GM23338 (cell line): ENCODE measurements at regions not wholly inside any gene's neighbourhood (a gene's known extent, or its start where the extent isn't known, plus 50 kb on each side); places are given as distances from the start of the nearest gene placed in this dataset.

ENCODE experiments used
- ATAC-seq: fragments of 200-7000 bp; cut with Tn5 transposase; 3 replicates; pipeline ENCODE4 v1.9.1; 2020
- DNase-seq: peaks from one replicate; pipeline ENCODE4 v3.0.0-alpha.2; 2015; ENCODE audit warnings: low spot score
- H2AFZ ChIP-seq: fragments of 200-600 bp; sonication (generic); 2 replicates; pipeline ENCODE4 v1.8.0; 2016; ENCODE audit warnings: antibody characterized with exemption, mild to moderate bottlenecking, moderate library complexity
- H3F3A ChIP-seq: fragments of 200-600 bp; sonication (generic); replicated peaks from 2 replicates; pipeline ENCODE4 v1.8.0; 2017; ENCODE audit warnings: antibody characterized with exemption, mixed run types, low read depth
- H3K27ac ChIP-seq: fragments of 200-600 bp; sonication (generic); 2 replicates; pipeline ENCODE4 v1.6.1; 2016; ENCODE audit warnings: low read depth
- H3K27me3 ChIP-seq: fragments of 200-600 bp; sonication (generic); 2 replicates; pipeline ENCODE4 v1.8.0; 2016; ENCODE audit warnings: mild to moderate bottlenecking, mixed run types, moderate library complexity; ENCODE audit not compliant: insufficient read depth
- H3K36me3 ChIP-seq: fragments of 200-600 bp; sonication (generic); 2 replicates; pipeline ENCODE4 v1.8.0; 2016; ENCODE audit warnings: mild to moderate bottlenecking; ENCODE audit not compliant: insufficient read depth
- H3K4me1 ChIP-seq: fragments of 200-600 bp; sonication (generic); 2 replicates; pipeline ENCODE4 v1.8.0; 2016; ENCODE audit warnings: mild to moderate bottlenecking, moderate library complexity; ENCODE audit not compliant: insufficient read depth
- H3K4me2 ChIP-seq: fragments of 200-600 bp; sonication (generic); 2 replicates; pipeline ENCODE4 v1.7.1; 2017; ENCODE audit warnings: mixed run types
- H3K4me3 ChIP-seq: fragments of 200-600 bp; sonication (generic); 2 replicates; pipeline ENCODE4 v1.6.1; 2016; ENCODE audit warnings: mixed run types
- H3K79me2 ChIP-seq: fragments of 200-600 bp; sonication (generic); replicated peaks from 2 replicates; pipeline ENCODE4 v1.8.0; 2017; ENCODE audit warnings: mild to moderate bottlenecking; ENCODE audit not compliant: insufficient read depth
- H3K9me2 ChIP-seq: fragments of 200-600 bp; sonication (generic); 2 replicates; pipeline ENCODE4 v1.8.0; 2017; ENCODE audit not compliant: insufficient read depth
- H4K20me1 ChIP-seq: fragments of 200-600 bp; sonication (generic); replicated peaks from 2 replicates; pipeline ENCODE4 v1.8.0; 2017; ENCODE audit warnings: mild to moderate bottlenecking; ENCODE audit not compliant: insufficient read depth
- H3K27ac Mint-ChIP-seq: 2 replicates; pipeline ENCODE4 v1.8.0; 2020; ENCODE audit warnings: inconsistent platforms, mild to moderate bottlenecking, moderate library complexity, mixed read lengths
- H3K27me3 Mint-ChIP-seq: 3 replicates; pipeline ENCODE4 v1.8.0; 2022; ENCODE audit warnings: low read depth, mild to moderate bottlenecking, moderate library complexity, mixed read lengths, inconsistent platforms; ENCODE audit not compliant: insufficient read depth, poor library complexity
- H3K36me3 Mint-ChIP-seq: 3 replicates; pipeline ENCODE4 v1.8.0; 2021; ENCODE audit warnings: low read depth, mild to moderate bottlenecking, inconsistent platforms, moderate library complexity, mixed read lengths
- H3K4me1 Mint-ChIP-seq: 3 replicates; pipeline ENCODE4 v1.8.0; 2020; ENCODE audit warnings: mild to moderate bottlenecking, inconsistent platforms, mixed read lengths
- H3K4me3 Mint-ChIP-seq: 3 replicates; pipeline ENCODE4 v1.8.0; 2021; ENCODE audit warnings: moderate library complexity, mild to moderate bottlenecking, inconsistent platforms, mixed read lengths
- H3K9me3 Mint-ChIP-seq: 3 replicates; pipeline ENCODE4 v1.8.0; 2020; ENCODE audit warnings: moderate library complexity, mild to moderate bottlenecking, inconsistent platforms, mixed read lengths
- CREB1 ChIP-seq: fragments of 250-450 bp; sonication (Bioruptor Pico); IDR thresholded peaks from 2 replicates; pipeline ENCODE4 v1.5.0; 2020; ENCODE audit warnings: low read depth, mild to moderate bottlenecking, moderate library complexity
- CTCF ChIP-seq, 2 experiments: fragments of 200-600 bp in 1 of 2; sonication (generic) in 1 of 2; conservative IDR thresholded peaks; 2 replicates each; pipeline versions ENCODE4 v1.5.1 to v1.6.1; 2016 to 2017; ENCODE audit warnings: antibody characterized with exemption in 2 of 2, low read depth in 2 of 2, mild to moderate bottlenecking in 2 of 2, moderate library complexity in 1 of 2
- EZH2phosphoT487 ChIP-seq: fragments of 200-600 bp; sonication (generic); IDR thresholded peaks from one replicate; pipeline ENCODE4 v1.8.1; 2018; ENCODE audit warnings: antibody characterized with exemption; ENCODE audit not compliant: unreplicated experiment
- JUNB ChIP-seq: IDR thresholded peaks from one replicate; pipeline ENCODE4 v1.6.1; 2016; ENCODE audit warnings: antibody characterized with exemption; ENCODE audit not compliant: unreplicated experiment
- POLR2AphosphoS5 ChIP-seq: IDR thresholded peaks from 2 replicates; pipeline ENCODE4 v1.6.1; 2016; ENCODE audit warnings: antibody characterized with exemption, low read depth
- ZNF114 ChIP-seq: fragments of 250-450 bp; sonication (Bioruptor Pico); IDR thresholded peaks from 2 replicates; pipeline ENCODE4 v1.5.0; 2020; ENCODE audit warnings: mild to moderate bottlenecking, moderate library complexity
- ZNF331 ChIP-seq: fragments of 250-450 bp; sonication (Bioruptor Pico); IDR thresholded peaks from 2 replicates; pipeline ENCODE4 v1.5.0; 2020; ENCODE audit warnings: low read depth, mild to moderate bottlenecking, moderate library complexity
- TF ChIP-seq, protein P1 (sequence below): IDR thresholded peaks from one replicate; pipeline ENCODE4 v1.6.1; 2018; ENCODE audit warnings: antibody characterized with exemption; ENCODE audit not compliant: unreplicated experiment
- TF ChIP-seq, protein P2 (sequence below): IDR thresholded peaks from 2 replicates; pipeline ENCODE4 v1.6.1; 2016; ENCODE audit warnings: antibody characterized with exemption

DNA sequence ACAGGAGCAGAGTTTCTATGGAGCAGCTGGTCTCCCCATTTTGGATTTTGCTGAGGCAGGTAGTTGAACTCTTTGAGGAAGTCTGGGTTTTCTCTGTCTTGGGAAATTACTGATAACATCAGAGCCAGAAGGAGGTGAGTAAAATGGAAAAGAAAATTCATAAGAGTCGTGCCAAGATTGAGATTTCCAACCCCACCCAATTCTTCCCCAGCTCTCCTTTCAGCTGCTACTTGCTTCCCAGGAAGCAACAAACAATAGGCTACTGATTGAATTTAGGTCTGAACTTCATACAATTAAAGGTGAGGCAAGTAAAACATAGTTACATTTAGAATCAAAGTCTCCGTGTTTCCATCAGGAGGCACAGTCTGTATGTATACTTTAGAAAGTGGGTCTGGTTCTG is 54.6 kb upstream of the EOLA2 start:
- Mint-ChIP-seq H3K4me3 (no peak overlapping the region), H3K27me3 (no peaks in the 10 kb centered on the region), H3K27ac (no peak overlapping the region), H3K36me3 (0 out of 3 replicates have a peak, but pooled peaks cover 2% of the 10 kb centered on the region), H3K4me1 (peaks cover 3% of the 10 kb centered on the region; the same call in 1 of the 3 replicates), H3K9me3 (no peaks in the 10 kb centered on the region)
- Histone ChIP-seq H4K20me1 (no peaks in the 10 kb centered on the region), H3K79me2 (no peaks in the 10 kb centered on the region), H3K4me2 (no peak overlapping the region), H3K36me3 (no peaks in the 10 kb centered on the region), H3K27ac (no peak overlapping the region), H3K9me2 (no peaks in the 10 kb centered on the region), H3F3A (no peaks in the 10 kb centered on the region), H2AFZ (no peak overlapping the region), H3K27me3 (no peaks in the 10 kb centered on the region), H3K4me3 (no peak overlapping the region), H3K4me1 (no peaks in the 10 kb centered on the region)
- ATAC-seq, result no peak
- DNase-seq, result no peak
- no peak for TF ChIP-seq ZNF114 (CRISPR knock-in tag)
- TF ChIP-seq, protein P1, sequence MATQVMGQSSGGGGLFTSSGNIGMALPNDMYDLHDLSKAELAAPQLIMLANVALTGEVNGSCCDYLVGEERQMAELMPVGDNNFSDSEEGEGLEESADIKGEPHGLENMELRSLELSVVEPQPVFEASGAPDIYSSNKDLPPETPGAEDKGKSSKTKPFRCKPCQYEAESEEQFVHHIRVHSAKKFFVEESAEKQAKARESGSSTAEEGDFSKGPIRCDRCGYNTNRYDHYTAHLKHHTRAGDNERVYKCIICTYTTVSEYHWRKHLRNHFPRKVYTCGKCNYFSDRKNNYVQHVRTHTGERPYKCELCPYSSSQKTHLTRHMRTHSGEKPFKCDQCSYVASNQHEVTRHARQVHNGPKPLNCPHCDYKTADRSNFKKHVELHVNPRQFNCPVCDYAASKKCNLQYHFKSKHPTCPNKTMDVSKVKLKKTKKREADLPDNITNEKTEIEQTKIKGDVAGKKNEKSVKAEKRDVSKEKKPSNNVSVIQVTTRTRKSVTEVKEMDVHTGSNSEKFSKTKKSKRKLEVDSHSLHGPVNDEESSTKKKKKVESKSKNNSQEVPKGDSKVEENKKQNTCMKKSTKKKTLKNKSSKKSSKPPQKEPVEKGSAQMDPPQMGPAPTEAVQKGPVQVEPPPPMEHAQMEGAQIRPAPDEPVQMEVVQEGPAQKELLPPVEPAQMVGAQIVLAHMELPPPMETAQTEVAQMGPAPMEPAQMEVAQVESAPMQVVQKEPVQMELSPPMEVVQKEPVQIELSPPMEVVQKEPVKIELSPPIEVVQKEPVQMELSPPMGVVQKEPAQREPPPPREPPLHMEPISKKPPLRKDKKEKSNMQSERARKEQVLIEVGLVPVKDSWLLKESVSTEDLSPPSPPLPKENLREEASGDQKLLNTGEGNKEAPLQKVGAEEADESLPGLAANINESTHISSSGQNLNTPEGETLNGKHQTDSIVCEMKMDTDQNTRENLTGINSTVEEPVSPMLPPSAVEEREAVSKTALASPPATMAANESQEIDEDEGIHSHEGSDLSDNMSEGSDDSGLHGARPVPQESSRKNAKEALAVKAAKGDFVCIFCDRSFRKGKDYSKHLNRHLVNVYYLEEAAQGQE, result no peak
- no peak for TF ChIP-seq EZH2phosphoT487
- TF ChIP-seq, protein P2, sequence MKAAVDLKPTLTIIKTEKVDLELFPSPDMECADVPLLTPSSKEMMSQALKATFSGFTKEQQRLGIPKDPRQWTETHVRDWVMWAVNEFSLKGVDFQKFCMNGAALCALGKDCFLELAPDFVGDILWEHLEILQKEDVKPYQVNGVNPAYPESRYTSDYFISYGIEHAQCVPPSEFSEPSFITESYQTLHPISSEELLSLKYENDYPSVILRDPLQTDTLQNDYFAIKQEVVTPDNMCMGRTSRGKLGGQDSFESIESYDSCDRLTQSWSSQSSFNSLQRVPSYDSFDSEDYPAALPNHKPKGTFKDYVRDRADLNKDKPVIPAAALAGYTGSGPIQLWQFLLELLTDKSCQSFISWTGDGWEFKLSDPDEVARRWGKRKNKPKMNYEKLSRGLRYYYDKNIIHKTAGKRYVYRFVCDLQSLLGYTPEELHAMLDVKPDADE, result no peak
- TF ChIP-seq CREB1, result no peak
- no peak for TF ChIP-seq POLR2AphosphoS5

- Histone ChIP-seq H4K20me1 (no peaks in the 10 kb centered on the region), H2AFZ (no peak overlapping the region), H3F3A (no peaks in the 10 kb centered on the region), H3K27ac (no peak overlapping the region), H3K4me3 (no peak overlapping the region), H3K27me3 (no peaks in the 10 kb centered on the region), H3K36me3 (no peaks in the 10 kb centered on the region), H3K4me1 (no peaks in the 10 kb centered on the region), H3K9me2 (no peaks in the 10 kb centered on the region), H3K79me2 (no peaks in the 10 kb centered on the region), H3K4me2 (no peak overlapping the region)
- H3K4me1 Mint-ChIP-seq, result peaks cover 3% of the 10 kb centered on the region; the same call in 1 of the 3 replicates
- no peak overlapping the region for H3K27ac Mint-ChIP-seq
- ATAC-seq (no peak), DNase-seq (no peak)
- H3K36me3 Mint-ChIP-seq, result 0 out of 3 replicates have a peak, but pooled peaks cover 2% of the 10 kb centered on the region
- H3K27me3 Mint-ChIP-seq, result no peaks in the 10 kb centered on the region
- H3K9me3 Mint-ChIP-seq, result no peaks in the 10 kb centered on the region
- no peak overlapping the region for H3K4me3 Mint-ChIP-seq
- TF ChIP-seq CTCF (conservative IDR thresholded peaks at IDR 0.05; ENCODE audit: low read depth in 2 of 2) (no peak), ZNF114 (CRISPR knock-in tag) (no peak), JUNB (no peak), ZNF331 (CRISPR knock-in tag) (no peak), EZH2phosphoT487 (no peak)
- TF ChIP-seq, protein P1, result no peak
- TF ChIP-seq, protein P2, result no peak
These were observed 55.7 kb upstream of the EOLA2 start for GRCh38 chrX:149993989-149994388.
